HG02973 (cell line): ENCODE measurements at regions not wholly inside any gene's neighbourhood (a gene's known extent, or its start where the extent isn't known, plus 50 kb on each side); places are given as distances from the start of the nearest gene placed in this dataset.

Experiments
- ATAC-seq: cut with Tn5 transposase; IDR thresholded peaks from one replicate; pipeline ENCODE4 v1.9.1; 2021; ENCODE audit warnings: moderate library complexity; ENCODE audit not compliant: unreplicated experiment

DNA sequence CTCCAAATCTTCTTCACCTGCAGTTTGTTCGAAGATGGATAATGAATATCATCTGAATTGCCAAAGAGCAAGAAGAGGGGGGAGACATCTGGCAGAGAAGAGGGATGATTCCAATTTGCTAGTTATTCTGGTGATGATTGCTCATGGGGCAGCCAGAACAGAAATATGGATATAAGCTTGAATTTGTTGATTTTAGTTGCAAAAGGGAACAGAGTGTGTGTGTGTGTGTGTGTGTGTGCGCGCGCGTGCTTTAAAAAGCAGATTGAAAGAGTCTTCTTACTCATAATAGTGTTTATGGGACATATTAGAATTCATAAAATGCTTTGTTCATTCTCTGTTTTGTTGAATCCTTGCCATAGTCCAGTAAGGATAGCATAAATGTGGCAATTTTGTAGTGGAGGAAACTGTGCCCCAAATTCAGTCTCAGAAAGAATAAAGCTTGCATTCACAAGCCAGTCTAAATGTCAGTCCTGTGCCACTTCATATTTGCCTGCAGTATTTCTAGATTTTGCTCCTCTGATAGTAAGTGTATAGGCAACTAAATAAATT, 436.3 kb upstream of the KLF4 start:
- no peak for ATAC-seq

GRCh38 chr9:107922260-107922659, 432.7 kb upstream of the KLF4 start:
- ATAC-seq = no peak

- no peak for ATAC-seq
Observed at GRCh38 chr9:107919263-107919662, 429.7 kb upstream of the KLF4 start.

GRCh38 chr9:107918749-107919148, 429.2 kb upstream of the KLF4 start:
- ATAC-seq = no peak

DNA sequence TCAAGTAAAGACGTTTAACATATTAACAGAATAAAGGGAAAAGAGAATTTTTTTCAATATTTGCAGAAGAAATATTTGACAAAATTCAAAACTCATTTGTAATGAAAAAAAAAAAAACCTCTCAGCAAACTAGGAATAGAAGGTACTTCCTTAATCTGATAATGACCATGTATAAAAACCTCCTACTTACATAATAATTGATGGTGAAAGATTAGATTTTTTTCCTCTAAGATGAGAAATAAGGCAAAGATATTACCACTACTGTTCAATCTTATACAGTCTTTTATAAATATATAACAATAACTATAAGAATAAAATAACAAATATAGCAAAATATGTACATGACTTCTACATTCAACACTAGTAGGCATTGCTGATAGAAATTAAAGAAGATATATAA, 424.6 kb upstream of the KLF4 start:
- no peak for ATAC-seq

DNA sequence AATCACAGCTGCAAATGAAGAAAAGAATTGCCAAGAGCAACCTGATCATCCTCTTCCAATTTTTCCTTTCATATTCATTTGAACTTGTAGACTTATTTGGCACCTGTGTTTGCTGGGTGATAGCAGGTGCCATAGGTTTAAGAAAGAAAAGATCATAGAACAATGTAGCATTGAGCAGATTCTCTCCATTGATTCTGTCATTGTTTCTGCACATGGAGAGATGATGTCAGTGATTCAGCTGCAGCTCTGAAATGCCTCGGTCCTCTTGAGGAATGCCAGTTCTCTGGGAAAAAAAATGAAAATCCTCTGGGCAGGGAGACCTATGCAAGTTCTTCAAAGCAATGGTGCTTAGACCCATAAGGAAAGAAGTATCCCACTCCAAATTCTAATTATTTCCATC, 418.1 kb upstream of the KLF4 start:
- ATAC-seq = no peak

DNA sequence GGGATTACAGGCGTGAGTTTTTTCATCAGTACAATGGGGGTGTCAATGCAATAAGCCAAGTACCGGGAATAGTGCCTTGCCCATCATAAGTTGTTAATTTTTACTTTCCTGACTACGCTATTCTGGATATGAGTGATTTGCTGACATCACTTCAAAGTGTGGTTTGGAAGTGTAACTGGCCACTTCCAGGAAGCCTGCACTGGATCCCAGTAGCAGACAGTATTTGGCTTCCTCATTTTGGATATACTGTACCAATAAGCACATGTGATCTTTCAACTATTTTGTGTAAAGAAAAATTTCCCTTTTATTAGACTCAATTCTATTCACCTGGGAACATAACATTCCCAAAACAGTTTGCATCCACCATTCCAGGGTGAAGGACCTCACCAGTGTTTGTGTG, 417.7 kb upstream of the KLF4 start:
- ATAC-seq = no peak

GRCh38 chr9:107906074-107906473, 416.5 kb upstream of the KLF4 start:
- no peak for ATAC-seq

GRCh38 chr9:107905308-107906020, 415.9 kb upstream of the KLF4 start:
- no peak for ATAC-seq

DNA sequence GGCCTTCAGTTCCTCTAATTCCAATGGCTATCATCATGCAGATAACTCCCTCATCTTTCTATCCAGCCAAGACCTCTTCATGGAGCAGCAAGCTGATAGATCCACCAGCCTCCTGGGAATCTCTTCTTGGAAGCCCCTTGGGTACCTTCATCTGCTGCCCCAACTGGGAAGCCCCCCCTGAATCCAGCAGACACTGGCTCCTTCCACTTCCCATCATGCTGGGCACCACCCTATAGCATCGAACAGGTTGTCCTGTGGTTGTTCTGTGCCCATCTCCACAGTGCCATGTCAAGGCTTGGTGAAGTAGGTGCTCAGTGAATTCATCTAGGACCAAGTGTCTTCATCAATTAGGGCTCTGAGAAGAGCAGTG, 410.4 kb upstream of the KLF4 start:
- no peak for ATAC-seq

DNA sequence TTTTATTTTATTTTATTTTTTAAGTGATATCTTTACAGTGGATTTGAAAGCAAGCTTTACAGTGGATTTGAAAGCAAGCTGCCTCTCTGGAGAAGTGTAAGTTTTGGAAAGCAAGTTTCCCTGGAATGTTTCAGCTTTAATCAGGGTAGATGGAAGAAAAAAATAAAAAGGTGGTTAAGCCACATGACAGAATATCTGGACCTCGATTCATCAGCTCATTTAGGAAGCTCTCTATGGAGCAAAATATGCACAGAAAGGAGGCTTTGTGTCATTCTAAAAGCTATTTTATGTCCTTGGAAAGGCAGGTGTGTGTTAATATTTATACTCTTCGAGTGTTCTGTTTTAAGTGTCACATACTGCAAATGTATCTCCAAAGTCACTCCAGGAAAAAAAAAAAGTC, 409.2 kb upstream of the KLF4 start:
- no peak for ATAC-seq

GRCh38 chr9:107896544-107896943, 407.0 kb upstream of the KLF4 start:
- ATAC-seq = no peak

GRCh38 chr9:107895501-107896001, 406.0 kb upstream of the KLF4 start:
- ATAC-seq = no peak

DNA sequence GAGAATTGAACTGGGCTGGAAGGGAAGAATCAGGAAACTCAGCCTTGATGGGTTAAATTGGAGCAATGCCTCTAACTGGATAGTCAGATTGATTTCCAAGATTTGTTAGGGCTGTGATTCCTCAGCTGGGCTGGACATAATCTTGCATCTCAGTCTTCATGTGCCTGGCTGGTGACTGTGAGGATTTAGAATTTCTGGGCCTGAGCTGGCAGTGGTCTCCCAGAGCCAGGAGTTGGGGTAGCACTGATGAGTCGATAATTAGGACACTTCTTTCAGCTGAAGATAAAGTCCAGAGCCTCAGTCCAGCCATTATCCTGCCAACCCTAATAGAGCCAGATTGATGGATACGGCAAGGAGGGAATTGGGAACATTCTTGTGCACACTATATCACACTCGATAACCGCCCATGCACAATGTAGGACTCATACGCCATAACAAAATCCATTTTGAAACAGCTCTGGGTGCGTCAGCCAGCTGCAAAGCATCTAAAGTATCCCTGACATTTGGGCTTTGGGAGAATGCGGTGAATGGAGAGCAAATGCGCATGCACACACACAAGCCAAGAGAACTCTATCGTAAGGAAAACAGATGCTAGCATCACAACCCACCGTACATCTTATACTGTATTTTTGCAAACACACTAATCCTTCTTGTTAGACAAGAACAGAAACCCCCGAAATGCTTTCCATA, 405.1 kb upstream of the KLF4 start:
- no peak for ATAC-seq

DNA sequence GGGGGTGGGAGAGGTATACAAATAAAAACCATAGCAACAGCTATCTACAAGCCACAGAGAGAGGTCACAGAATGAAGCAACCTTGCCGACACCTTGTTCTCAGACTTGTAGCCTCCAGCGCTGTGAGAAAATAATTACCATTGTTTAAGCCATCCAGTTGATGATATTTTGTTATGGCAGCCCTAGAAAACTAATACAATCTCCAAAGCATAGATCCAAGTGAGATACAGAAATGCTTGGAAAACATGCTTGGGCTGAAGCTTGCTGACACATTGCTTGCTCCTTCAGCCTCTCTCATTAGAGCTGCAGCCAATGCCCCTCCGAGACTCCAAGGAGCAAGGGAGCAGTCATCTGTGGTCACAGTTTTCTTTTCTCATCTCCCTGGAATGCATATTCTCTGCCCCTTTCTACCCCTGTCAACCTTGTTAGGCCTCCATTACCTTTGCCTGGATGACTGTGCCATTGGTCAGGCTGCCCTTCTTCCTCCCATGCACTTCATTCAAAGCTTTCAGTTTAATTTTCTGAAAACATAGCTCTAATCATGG, 401.4 kb upstream of the KLF4 start:
- ATAC-seq = no peak

- no peak for ATAC-seq
Observed at GRCh38 chr9:107888773-107889227, 399.2 kb upstream of the KLF4 start.

GRCh38 chr9:107886826-107887225, 397.3 kb upstream of the KLF4 start:
- ATAC-seq = no peak

DNA sequence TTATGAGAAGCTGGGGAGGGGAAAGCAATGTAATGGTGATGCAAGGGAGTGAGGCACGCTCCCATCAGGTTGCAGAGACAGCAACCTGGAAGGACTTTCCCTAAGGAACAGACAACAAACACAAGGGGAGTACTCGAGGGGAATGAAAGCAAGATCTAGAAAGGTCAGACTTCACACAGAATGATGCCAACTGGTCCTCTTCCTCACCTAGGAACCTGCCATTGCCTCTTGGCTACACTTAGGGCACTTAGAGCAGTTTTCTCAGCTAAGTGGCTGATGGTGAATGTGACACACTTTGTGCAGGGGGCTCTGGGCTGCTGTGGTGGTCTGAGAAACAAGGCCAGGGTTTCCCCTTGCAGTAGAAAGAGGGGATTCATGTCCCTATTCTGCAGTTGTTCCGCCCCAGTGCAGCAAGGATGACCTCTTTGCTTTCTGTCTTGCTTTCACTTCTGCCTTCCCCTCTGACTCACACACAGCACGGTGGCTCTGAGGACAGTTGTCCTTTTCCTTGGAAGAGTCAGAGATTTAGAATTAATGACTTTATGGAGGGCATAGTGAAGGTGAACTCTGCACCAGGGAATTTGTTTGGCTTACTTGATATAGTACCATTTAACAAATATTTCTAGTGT, 394.0 kb upstream of the KLF4 start:
- ATAC-seq = peak; percentile 94

GRCh38 chr9:107881626-107882300, 392.2 kb upstream of the KLF4 start:
- no peak for ATAC-seq

GRCh38 chr9:107878462-107878861, 388.9 kb upstream of the KLF4 start:
- no peak for ATAC-seq

GRCh38 chr9:107875571-107875980, 386.0 kb upstream of the KLF4 start:
- ATAC-seq = peak; percentile 37
